ENCODE measurements at regions not wholly inside any gene's neighbourhood (a gene's known extent, or its start where the extent isn't known, plus 50 kb on each side); places are given as distances from the start of the nearest gene placed in this dataset.

GRCh38 chr2:16081316-16082200, 141.2 kb downstream of the MYCN start:
- DNase-seq (ENCODE audit: extremely low read depth in 1 of 2, low read depth in 1 of 2), result no peak

- DNase-seq (ENCODE audit: extremely low read depth in 1 of 2, low read depth in 1 of 2), result no peak
Observed at GRCh38 chr2:16080516-16080915, 140.2 kb downstream of the MYCN start.

DNA sequence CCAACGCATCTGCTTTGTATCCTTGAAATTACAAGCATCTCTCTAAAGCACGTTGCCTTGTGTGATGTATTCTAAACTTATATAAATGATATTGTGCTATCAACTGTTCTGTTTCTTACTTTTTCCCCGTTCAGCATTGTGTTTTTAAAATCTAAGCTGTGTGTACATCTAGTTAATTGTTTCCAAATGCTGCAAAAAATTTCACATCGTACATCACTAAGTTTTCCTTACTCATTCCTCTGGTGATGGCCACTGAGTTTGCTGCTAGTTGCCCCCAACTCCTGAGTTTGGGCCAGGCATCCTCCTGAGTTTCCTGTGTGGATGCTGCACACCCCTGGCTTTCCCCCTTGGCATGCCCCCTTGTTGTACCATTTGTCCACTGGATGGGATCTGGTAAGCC, 139.7 kb downstream of the MYCN start:
- DNase-seq (ENCODE audit: extremely low read depth in 1 of 2, low read depth in 1 of 2), result no peak

DNA sequence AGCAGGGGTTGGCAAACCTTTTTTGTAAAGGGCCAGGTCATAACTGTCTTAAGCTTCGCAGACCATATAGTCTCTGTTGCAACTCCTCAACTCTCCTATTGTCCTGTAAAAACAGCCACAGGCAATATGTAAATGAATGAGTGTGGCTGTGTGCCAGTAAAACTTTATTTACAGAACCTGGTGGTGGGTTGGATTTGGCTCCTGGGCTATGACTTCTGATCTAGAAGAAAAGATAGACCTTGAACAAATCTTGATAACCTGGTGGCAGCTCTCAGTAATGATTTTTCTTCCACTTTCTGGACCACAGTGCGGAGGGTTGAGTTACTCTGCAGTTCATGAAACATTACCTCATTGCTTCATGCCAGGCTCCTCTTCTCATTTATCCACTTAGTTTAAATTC, 139.3 kb downstream of the MYCN start:
- no peak for DNase-seq (ENCODE audit: extremely low read depth in 1 of 2, low read depth in 1 of 2)

DNA sequence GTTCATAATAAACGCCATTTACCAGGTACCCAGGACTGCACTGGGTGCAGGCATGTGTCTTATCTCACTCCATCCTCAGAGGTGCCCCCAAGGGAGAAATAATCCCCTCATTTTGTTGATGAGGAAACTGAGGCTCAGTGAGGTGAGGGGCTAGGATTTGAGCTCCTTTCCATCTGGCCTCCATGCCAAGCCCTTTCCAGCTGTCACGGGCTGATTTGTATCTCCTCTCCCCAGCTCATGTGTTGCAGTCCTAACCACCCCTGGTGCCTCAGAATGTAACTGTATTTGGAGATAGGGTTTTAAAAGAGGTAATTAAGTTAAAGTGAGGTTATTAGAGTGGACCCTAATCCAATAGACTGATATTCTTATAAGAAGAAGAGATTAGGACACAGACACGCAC, 137.3 kb downstream of the MYCN start:
- DNase-seq (ENCODE audit: extremely low read depth in 1 of 2, low read depth in 1 of 2), result no peak

- DNase-seq (ENCODE audit: extremely low read depth in 1 of 2, low read depth in 1 of 2), result no peak
Observed at GRCh38 chr2:16076911-16077310, 136.6 kb downstream of the MYCN start.

DNA sequence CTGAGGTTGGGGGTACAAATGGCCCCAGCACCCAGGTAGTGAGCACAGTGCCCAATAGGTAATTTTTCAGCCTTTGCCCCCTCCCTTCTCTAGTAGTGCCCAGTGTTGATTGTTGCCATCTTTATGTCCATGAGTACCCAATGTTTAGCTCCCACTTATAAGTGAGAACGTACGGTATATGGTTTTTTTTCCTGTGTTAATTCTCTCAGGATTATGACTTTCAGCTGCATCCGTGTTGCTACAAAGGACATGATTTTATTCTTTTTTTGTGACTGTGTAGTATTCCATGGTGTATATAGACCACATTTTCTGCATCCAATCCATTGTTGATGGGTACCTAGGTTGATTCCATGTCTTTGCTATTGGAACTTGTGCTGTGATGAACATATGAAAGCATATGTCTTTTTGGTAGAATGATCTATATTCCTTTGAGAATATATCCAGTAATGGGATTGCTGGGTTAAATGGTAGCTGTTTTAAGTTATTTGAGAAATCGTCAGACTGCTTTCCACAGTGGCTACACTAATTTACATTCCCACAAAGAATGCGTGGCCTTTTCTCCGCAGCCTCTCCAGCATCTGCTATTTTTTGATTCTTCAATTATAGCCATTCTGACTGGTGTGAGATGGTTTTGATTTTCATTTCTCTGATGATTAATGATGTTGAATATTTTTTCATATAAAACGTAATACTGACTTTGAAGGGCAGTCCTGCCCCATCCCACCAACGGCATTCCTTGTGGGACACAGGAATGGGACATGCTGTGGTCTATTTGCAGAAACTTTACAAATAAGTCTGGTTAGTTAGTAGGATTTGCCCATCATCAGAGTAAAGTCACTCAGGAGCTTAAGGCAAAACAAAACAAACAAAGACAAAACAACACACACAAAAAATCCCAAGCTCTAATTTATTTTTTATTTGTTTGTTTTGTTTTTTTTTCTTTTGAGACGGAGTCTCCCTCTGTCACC, 135.0 kb downstream of the MYCN start:
- DNase-seq (ENCODE audit: extremely low read depth in 1 of 2, low read depth in 1 of 2), result no peak

DNA sequence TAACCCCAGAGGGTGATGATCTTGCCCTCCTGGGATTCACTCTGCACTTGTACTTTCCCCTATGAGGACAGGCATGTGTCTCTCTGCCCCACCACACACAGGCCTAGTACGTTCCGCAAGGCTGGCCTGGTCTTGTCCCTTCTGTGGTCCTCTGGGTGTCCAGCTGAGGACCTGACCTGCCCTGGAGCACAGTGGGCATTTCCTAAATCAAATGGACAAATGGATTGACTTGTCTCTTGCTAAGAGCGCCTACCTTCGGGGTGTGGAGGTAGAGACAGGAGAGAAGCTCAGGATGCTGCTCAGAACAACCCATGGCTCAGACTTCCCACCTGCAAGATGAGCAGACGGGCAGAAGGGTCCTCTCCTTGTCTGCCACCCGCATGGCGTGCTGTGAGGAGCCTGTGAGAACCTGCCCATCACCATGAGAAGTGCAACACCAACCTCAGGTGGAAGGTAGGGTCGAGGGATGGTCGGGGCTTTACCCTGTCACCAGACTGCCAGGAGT, 133.6 kb downstream of the MYCN start:
- DNase-seq (ENCODE audit: extremely low read depth in 1 of 2, low read depth in 1 of 2), result no peak

- no peak for DNase-seq (ENCODE audit: extremely low read depth in 1 of 2, low read depth in 1 of 2)
Observed at GRCh38 chr2:16073471-16073870, 133.1 kb downstream of the MYCN start.

- DNase-seq (ENCODE audit: extremely low read depth in 1 of 2, low read depth in 1 of 2), result no peak
Observed at GRCh38 chr2:16072638-16073290, 132.4 kb downstream of the MYCN start.

DNA sequence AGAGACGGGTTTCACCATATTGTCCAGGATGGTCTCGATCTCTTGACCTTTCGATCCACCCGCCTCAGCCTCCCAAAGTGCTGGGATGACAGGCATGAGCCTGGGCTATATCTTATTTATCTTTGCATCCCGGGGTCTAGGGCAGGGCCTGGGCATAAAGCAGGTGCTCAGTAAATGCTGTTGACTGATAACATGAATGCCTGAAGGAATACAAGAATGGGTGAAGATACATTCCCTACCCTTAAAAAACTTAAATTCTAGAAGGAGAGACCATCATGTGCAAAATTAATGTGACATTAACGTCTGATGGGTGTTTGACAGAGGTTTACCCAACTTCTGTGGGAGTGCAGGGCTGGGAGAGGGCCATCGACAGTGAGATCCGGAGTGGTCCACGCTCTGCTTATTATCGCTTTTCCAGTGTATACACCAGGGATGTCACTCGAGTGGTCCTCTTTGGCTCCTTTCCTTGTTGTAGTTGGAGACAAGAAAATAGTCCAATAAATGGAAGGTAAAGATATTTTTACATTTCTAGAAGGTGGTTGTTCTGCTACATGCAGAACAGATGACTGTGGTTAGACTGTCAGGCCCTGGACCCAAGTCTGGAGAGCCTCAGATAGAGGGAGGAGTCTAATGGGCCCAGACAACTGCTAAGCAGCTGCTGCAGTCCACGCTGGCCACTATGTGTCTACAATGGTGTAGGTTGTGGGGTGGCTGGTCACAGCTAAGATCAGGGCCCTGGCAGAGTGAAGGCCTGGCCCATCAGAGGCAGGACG, 131.7 kb downstream of the MYCN start:
- DNase-seq (ENCODE audit: extremely low read depth in 1 of 2, low read depth in 1 of 2), result no peak

- no peak for DNase-seq (ENCODE audit: extremely low read depth in 1 of 2, low read depth in 1 of 2)
Observed at GRCh38 chr2:16071039-16071864, 130.9 kb downstream of the MYCN start.

- DNase-seq (ENCODE audit: extremely low read depth in 1 of 2, low read depth in 1 of 2), result no peak
Observed at GRCh38 chr2:16070648-16070971, 130.3 kb downstream of the MYCN start.

DNA sequence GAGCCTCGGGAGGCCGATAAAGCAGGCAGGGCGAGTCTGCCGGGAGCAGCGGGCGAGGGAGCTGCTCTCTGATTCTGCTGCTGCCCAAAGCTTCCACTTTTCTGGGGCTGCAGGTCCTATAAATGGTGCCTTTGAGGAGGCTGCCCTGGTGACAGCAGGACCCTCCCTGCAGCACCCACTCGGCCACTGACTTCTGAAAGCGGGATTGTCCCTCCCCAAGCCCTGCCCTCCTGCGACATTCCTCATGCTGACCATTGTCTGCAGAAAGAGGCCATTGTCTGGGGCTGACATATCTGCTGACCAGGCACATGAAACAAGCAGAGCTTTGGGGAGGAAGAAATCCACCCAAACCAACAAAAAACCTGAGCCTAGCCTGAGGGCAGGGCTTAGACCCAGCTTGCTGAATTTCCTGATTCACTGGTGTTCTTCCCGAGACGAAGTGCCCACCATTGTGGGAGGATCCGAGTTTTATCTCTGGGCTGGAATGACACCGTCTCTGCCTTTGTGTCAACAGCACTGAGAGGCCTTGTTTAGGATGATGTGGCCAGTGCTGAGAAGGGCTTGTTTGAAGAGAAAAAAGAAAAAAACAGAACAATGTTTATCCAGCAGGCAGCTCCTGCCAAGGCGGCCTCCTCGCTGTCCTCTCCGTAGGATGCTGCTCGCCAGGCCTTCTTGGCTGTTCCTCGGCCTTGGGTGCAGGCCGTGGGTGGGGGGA, 129.7 kb downstream of the MYCN start:
- DNase-seq (ENCODE audit: extremely low read depth in 1 of 2, low read depth in 1 of 2), result no peak

DNA sequence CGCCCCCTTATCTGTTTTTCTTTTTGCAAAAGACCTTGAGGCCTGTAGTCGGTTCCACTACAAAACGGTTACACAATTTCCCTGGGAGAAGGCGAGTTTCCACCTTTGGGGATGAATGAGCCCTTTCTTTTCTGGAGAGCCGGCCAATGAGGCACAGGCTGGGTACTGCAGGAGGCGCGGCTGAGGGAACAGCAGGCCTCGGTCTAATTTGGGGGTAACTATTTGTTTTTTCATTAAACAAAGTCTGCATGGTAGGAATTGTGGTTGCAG, 129.2 kb downstream of the MYCN start:
- DNase-seq (ENCODE audit: extremely low read depth in 1 of 2, low read depth in 1 of 2), result no peak

GRCh38 chr2:16068552-16068940, 128.2 kb downstream of the MYCN start:
- DNase-seq (ENCODE audit: extremely low read depth in 1 of 2, low read depth in 1 of 2), result no peak

GRCh38 chr2:16067866-16068551, 127.7 kb downstream of the MYCN start:
- no peak for DNase-seq (ENCODE audit: extremely low read depth in 1 of 2, low read depth in 1 of 2)

DNA sequence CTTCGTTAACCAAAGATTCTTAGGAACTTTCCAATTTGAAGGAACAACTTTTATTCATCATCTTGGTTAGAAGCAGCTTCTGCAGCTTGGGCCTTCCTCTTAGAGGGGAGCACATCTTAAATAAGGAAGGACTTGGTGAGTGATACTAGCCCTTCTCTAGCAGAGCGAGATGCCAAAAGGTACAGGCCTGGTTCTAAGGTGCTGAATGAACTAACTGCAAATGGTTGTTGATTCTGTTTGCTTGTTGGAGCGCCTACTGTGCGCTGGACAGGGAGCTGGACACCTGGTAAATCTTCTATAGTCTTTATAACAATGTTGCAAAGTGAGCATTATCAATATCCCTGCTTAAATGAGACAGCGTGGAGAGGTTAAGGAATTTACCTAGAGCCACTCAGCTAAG, 127.1 kb downstream of the MYCN start:
- no peak for DNase-seq (ENCODE audit: extremely low read depth in 1 of 2, low read depth in 1 of 2)

DNA sequence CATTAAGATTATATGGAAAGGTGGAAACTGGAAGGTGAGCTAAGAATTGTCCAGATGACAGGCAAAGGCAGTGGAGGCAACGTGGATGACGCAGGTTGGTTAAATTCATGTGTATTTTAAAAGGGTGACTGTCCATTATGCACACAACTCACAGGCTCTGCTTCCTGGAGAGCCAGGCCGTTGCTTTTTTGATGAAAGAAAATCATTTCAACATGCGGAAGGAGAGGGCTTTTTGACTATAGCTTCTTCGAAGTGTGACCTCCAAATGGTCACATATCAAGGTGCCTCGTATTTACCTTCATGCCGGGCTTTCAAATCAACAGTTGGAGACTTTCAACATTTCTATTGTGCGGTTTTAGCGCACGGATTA, 126.7 kb downstream of the MYCN start:
- no peak for DNase-seq (ENCODE audit: extremely low read depth in 1 of 2, low read depth in 1 of 2)

Data from stimulated activated CD8-positive, alpha-beta memory T cell treated with anti-CD3 and anti-CD28 coated beads, Interleukin-7, amount 100 ng/mL, for 48 hours (primary cell).